Suprapubic skin (tissue), 4 donors: ENCODE measurements at regions not wholly inside any gene's neighbourhood (a gene's known extent, or its start where the extent isn't known, plus 50 kb on each side); places are given as distances from the start of the nearest gene placed in this dataset.

Experiments
- DNase-seq, 2 donors: peaks; one replicate each; pipeline ENCODE4 v3.0.0-alpha.2; 2019; ENCODE audit warnings: low spot score in 2 of 2
- H3K27ac ChIP-seq: fragments of 200-600 bp; sonication (generic); one replicate; pipeline ENCODE4 v1.5.1; 2019
- H3K27me3 ChIP-seq: fragments of 200-600 bp; sonication (generic); one replicate; pipeline ENCODE4 v1.5.1; 2019
- H3K36me3 ChIP-seq: fragments of 200-600 bp; sonication (generic); one replicate; pipeline ENCODE4 v1.5.1; 2019
- H3K4me1 ChIP-seq: fragments of 200-600 bp; sonication (generic); one replicate; pipeline ENCODE4 v1.5.1; 2019
- H3K4me3 ChIP-seq: fragments of 200-600 bp; sonication (generic); one replicate; pipeline ENCODE4 v1.5.1; 2019; ENCODE audit warnings: mild to moderate bottlenecking
- H3K9me3 ChIP-seq: fragments of 200-600 bp; sonication (generic); one replicate; pipeline ENCODE4 v1.5.1; 2019
- CTCF ChIP-seq, 2 donors: fragments of 200-600 bp in 1 of 2; fragments of 450-650 bp in 1 of 2; sonication (generic) in 1 of 2; IDR thresholded peaks; one replicate each; pipeline ENCODE4 v1.5.1; 2016 to 2019; ENCODE audit warnings: antibody characterized with exemption in 2 of 2, mild to moderate bottlenecking in 1 of 2, moderate library complexity in 1 of 2
- EP300 ChIP-seq: sonication (generic); formaldehyde crosslinking; IDR thresholded peaks from one replicate; pipeline ENCODE4 v1.6.1; 2017; ENCODE audit warnings: antibody characterized with exemption
- POLR2A ChIP-seq, 2 donors: fragments of 450-650 bp; IDR thresholded peaks; one replicate each; pipeline ENCODE4 v1.6.1; 2017; ENCODE audit warnings: antibody characterized with exemption in 2 of 2, mild to moderate bottlenecking in 2 of 2, moderate library complexity in 2 of 2
- POLR2AphosphoS5 ChIP-seq, 3 donors: sonication (generic); formaldehyde crosslinking; IDR thresholded peaks; one replicate each; pipeline ENCODE4 v1.6.1; 2017; ENCODE audit warnings: antibody characterized with exemption in 3 of 3
- WGBS: methylation state at CpG from one replicate; pipeline ENCODE4 v1.1.5; 2018; 5-methylcytosine and 5-hydroxymethylcytosine counted together

- H3K27ac ChIP-seq = no peak overlapping the region
- TF ChIP-seq EP300 (no peak), POLR2AphosphoS5 (IDR thresholded peaks at IDR 0.05) (no peak), POLR2A (IDR thresholded peaks at IDR 0.05) (no peak), CTCF (IDR thresholded peaks at IDR 0.05) (no peak)
- H3K4me3 ChIP-seq = no peak overlapping the region
- H3K9me3 ChIP-seq = no peaks in the 10 kb centered on the region
- WGBS = 98% methylated on average over 5 of the region's 5 CpGs
- no peak for DNase-seq
- no peaks in the 10 kb centered on the region for H3K27me3 ChIP-seq
- H3K4me1 ChIP-seq = peaks cover 17% of the 10 kb centered on the region
- no peaks in the 10 kb centered on the region for H3K36me3 ChIP-seq
Observed at GRCh38 chr7:47186316-47186715, 395.6 kb downstream of the TNS3 start.

- no peak overlapping the region for H3K4me3 ChIP-seq
- H3K27ac ChIP-seq = no peak overlapping the region
- H3K9me3 ChIP-seq = no peaks in the 10 kb centered on the region
- no peak for TF ChIP-seq EP300
- no peak for TF ChIP-seq POLR2AphosphoS5 (IDR thresholded peaks at IDR 0.05)
- no peak for TF ChIP-seq CTCF (IDR thresholded peaks at IDR 0.05)
- no peak for TF ChIP-seq POLR2A (IDR thresholded peaks at IDR 0.05)
- H3K27me3 ChIP-seq = no peaks in the 10 kb centered on the region
- WGBS = 88% methylated on average over 7 of the region's 7 CpGs
- H3K36me3 ChIP-seq = no peaks in the 10 kb centered on the region
- no peak for DNase-seq
- H3K4me1 ChIP-seq = peaks cover 19% of the 10 kb centered on the region
Observed at GRCh38 chr7:47185839-47186238, 396.1 kb downstream of the TNS3 start.

GRCh38 chr7:47185170-47185569 lies 396.7 kb downstream of the TNS3 start:
- H3K27ac ChIP-seq = no peak overlapping the region
- no peak overlapping the region for H3K4me3 ChIP-seq
- H3K36me3 ChIP-seq = no peaks in the 10 kb centered on the region
- H3K9me3 ChIP-seq = no peaks in the 10 kb centered on the region
- H3K4me1 ChIP-seq = peaks cover 23% of the 10 kb centered on the region
- DNase-seq = no peak
- WGBS = 46% methylated on average over 3 of the region's 3 CpGs
- TF ChIP-seq POLR2AphosphoS5 (IDR thresholded peaks at IDR 0.05) (no peak), EP300 (no peak), CTCF (IDR thresholded peaks at IDR 0.05) (no peak), POLR2A (IDR thresholded peaks at IDR 0.05) (no peak)
- no peaks in the 10 kb centered on the region for H3K27me3 ChIP-seq

- Histone ChIP-seq H3K9me3 (no peaks in the 10 kb centered on the region), H3K36me3 (no peaks in the 10 kb centered on the region), H3K4me3 (no peak overlapping the region), H3K27ac (no peak overlapping the region), H3K4me1 (peaks cover 23% of the 10 kb centered on the region), H3K27me3 (no peaks in the 10 kb centered on the region)
- DNase-seq = no peak
- WGBS = 63% methylated on average over 12 of the region's 12 CpGs
- TF ChIP-seq EP300 (no peak), POLR2AphosphoS5 (IDR thresholded peaks at IDR 0.05) (no peak), CTCF (IDR thresholded peaks at IDR 0.05) (no peak), POLR2A (IDR thresholded peaks at IDR 0.05) (no peak)
Observed at GRCh38 chr7:47183862-47184590, 397.9 kb downstream of the TNS3 start.

- DNase-seq = no peak
- Histone ChIP-seq H3K4me3 (no peak overlapping the region), H3K36me3 (no peaks in the 10 kb centered on the region), H3K27me3 (no peaks in the 10 kb centered on the region), H3K9me3 (no peaks in the 10 kb centered on the region), H3K4me1 (peaks cover 23% of the 10 kb centered on the region), H3K27ac (no peak overlapping the region)
- WGBS = 39% methylated on average over 4 of the region's 4 CpGs
- no peak for TF ChIP-seq CTCF (IDR thresholded peaks at IDR 0.05)
- no peak for TF ChIP-seq POLR2AphosphoS5 (IDR thresholded peaks at IDR 0.05)
- TF ChIP-seq POLR2A (IDR thresholded peaks at IDR 0.05) = no peak
- TF ChIP-seq EP300 = no peak
Observed at GRCh38 chr7:47181746-47182361, 400.1 kb downstream of the TNS3 start.
